ENCODE measurements at regions not wholly inside any gene's neighbourhood (a gene's known extent, or its start where the extent isn't known, plus 50 kb on each side); places are given as distances from the start of the nearest gene placed in this dataset.

DNA sequence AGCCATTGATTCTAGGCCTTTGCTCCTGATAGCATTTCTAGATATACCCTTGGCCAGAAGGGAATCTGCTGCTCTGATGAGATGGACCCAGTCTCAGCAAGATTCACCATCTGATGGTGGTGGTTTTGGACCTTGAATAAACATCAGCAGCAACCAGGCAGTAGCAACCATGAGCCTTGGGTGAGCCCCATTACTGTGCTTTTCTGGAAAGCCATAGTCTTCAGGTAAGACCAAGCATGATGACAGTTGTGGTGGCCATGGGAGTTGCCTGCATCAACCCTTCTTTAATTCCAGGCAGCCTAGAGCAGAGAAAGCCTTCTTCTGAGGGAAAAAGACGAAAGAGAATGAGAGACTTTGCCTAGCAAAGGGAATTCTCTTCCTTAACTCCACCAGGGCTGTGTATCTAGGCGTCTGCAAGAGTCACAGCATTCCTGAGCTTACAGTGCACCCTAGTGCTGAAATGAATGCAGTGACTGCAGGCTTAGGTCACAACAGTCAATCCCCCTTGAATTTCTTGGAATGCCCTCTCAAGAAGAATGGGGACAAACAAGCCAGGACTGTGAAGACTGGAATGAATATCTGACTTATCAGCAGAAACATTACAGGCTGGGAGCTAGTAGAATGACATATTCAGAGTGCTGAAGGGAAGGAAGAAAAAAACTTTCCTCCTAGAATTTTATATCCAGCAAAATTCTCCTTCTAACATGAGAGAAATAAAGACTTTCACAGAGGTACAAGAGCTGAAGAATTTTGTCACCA is 942.4 kb upstream of the PCDH20 start:
- TF ChIP-seq, protein P1, sequence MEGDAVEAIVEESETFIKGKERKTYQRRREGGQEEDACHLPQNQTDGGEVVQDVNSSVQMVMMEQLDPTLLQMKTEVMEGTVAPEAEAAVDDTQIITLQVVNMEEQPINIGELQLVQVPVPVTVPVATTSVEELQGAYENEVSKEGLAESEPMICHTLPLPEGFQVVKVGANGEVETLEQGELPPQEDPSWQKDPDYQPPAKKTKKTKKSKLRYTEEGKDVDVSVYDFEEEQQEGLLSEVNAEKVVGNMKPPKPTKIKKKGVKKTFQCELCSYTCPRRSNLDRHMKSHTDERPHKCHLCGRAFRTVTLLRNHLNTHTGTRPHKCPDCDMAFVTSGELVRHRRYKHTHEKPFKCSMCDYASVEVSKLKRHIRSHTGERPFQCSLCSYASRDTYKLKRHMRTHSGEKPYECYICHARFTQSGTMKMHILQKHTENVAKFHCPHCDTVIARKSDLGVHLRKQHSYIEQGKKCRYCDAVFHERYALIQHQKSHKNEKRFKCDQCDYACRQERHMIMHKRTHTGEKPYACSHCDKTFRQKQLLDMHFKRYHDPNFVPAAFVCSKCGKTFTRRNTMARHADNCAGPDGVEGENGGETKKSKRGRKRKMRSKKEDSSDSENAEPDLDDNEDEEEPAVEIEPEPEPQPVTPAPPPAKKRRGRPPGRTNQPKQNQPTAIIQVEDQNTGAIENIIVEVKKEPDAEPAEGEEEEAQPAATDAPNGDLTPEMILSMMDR (conservative IDR thresholded peaks at IDR 0.05; ENCODE audit: low read length) = peak; percentile 69
- no peak for TF ChIP-seq EZH2phosphoT487 (IDR thresholded peaks at IDR 0.05; ENCODE audit: borderline replicate concordance)

Data from Loucy (cell line).